ENCODE measurements at regions not wholly inside any gene's neighbourhood (a gene's known extent, or its start where the extent isn't known, plus 50 kb on each side); places are given as distances from the start of the nearest gene placed in this dataset.

GRCh38 chr2:8342407-8342806 is 339.4 kb upstream of the ID2 start:
- Histone ChIP-seq H3K9me3 (no peaks in the 10 kb centered on the region), H3K4me1 (ENCODE audit: low read depth) (peaks cover 4% of the 10 kb centered on the region), H3K36me3 (ENCODE audit: low read depth) (no peaks in the 10 kb centered on the region), H3K4me3 (no peak overlapping the region)
- ATAC-seq: peak; percentile 38
- TF ChIP-seq, protein P1, sequence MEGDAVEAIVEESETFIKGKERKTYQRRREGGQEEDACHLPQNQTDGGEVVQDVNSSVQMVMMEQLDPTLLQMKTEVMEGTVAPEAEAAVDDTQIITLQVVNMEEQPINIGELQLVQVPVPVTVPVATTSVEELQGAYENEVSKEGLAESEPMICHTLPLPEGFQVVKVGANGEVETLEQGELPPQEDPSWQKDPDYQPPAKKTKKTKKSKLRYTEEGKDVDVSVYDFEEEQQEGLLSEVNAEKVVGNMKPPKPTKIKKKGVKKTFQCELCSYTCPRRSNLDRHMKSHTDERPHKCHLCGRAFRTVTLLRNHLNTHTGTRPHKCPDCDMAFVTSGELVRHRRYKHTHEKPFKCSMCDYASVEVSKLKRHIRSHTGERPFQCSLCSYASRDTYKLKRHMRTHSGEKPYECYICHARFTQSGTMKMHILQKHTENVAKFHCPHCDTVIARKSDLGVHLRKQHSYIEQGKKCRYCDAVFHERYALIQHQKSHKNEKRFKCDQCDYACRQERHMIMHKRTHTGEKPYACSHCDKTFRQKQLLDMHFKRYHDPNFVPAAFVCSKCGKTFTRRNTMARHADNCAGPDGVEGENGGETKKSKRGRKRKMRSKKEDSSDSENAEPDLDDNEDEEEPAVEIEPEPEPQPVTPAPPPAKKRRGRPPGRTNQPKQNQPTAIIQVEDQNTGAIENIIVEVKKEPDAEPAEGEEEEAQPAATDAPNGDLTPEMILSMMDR (IDR thresholded peaks at IDR 0.05): no peak
- DNase-seq: no peak
- intact Hi-C loops (cut with DNase I, micrococcal nuclease): no loop called here

DNA sequence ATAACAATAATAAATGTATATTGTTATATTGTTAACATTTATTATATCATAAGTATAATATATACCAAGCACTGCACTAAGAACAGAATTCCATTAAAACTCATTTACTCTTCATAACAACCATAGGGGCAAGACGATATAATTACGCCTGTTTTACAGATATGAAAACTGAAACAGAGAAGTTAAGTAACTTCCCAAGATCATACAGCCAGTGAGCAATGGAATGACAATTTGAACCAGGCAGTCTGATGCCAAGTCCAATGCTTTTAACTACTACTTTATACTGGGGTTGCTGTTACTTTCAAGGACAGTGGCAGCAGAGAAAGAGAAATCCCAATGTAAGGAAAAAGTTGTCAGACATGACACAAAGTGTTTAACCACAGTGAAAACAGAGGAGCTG is 338.8 kb upstream of the ID2 start:
- TF ChIP-seq, protein P1 (IDR thresholded peaks at IDR 0.05): no peak
- ATAC-seq: no peak
- intact Hi-C loops (cut with DNase I, micrococcal nuclease): no loop called here

DNA sequence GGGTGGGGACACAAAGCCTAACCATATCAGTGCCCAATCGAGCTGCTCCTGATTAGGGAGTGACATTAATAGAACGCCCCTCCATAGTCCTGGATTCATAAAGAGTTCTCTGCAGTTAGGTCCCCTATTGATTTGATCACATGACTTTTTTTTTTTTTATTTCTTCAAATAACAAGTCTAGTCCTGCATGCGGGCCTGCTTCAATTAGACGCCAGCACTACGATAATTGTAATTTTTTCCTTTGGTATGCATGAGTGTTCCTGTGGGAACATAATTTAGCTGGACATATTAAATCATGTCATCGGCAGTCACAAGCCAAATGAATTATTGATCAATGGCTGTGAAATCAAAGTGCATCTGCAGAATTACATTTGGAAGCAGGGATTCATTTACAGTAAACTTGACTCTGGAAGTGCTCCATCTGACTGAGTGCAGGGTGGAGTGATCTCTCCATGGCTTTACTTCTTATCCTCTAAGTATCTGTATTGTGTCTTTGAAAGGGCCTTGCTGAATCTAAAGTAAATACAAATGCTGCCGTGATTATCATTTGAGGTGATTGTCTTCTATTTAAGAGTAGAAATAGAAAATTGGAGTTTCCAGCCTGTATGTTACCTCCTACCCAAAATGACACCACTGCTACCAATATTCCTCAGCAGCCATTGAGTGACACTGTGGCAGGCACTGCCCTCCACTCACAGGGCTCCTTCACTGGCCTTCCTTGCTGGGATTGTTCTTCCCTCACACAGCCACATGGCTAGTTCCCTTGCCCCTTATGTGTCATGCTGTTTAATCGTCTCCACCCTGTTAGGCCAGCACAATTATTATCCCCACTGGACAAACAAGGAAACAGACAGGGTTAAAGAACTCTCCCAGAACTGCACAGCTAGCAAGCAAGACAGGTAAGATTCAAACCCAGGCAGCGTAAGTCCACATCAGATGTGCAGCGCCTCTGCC is 337.4 kb upstream of the ID2 start:
- H3K4me3 ChIP-seq: no peak overlapping the region
- ATAC-seq (peak; percentile 91), DNase-seq (no peak)
- peaks cover 4% of the 10 kb centered on the region for H3K4me1 ChIP-seq (ENCODE audit: low read depth)
- H3K9me3 ChIP-seq: no peaks in the 10 kb centered on the region
- intact Hi-C loops (cut with DNase I, micrococcal nuclease): no loop called here
- TF ChIP-seq, protein P1 (IDR thresholded peaks at IDR 0.05): no peak
- no peaks in the 10 kb centered on the region for H3K36me3 ChIP-seq (ENCODE audit: low read depth)

More for the DNA sequence above, 338.8 kb upstream of the ID2 start:
- Histone ChIP-seq H3K36me3 (ENCODE audit: low read depth) (no peaks in the 10 kb centered on the region), H3K4me1 (ENCODE audit: low read depth) (peaks cover 4% of the 10 kb centered on the region), H3K4me3 (no peak overlapping the region), H3K9me3 (no peaks in the 10 kb centered on the region)
- no peak for DNase-seq

- no peak overlapping the region for H3K4me3 ChIP-seq
- H3K4me1 ChIP-seq (ENCODE audit: low read depth): peaks cover 4% of the 10 kb centered on the region
- intact Hi-C loops (cut with DNase I, micrococcal nuclease): no loop called here
- H3K9me3 ChIP-seq: no peaks in the 10 kb centered on the region
- DNase-seq (no peak), ATAC-seq (no peak)
- H3K36me3 ChIP-seq (ENCODE audit: low read depth): no peaks in the 10 kb centered on the region
- TF ChIP-seq, protein P1 (IDR thresholded peaks at IDR 0.05): no peak
Measured at GRCh38 chr2:8345200-8345599, 336.7 kb upstream of the ID2 start.

DNA sequence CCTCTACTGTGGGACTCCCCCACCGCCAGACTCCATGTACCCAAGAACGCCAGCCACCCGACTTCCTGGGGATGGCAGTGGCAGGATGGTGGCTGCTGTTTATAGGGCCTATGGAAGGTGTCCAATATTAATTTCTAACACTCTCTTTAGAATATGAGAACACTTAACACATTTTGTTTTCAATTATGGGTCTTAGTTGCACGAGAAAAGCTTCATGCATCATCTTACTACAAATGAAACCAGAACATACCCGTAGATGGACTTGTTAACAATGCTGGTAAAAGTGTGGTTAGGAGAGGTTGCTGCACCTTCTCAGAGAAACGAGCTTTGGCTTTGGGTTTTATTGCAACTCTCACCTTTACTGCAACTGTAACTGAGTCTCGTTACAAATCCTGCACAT is 335.6 kb upstream of the ID2 start:
- DNase-seq: no peak
- intact Hi-C loops (cut with DNase I, micrococcal nuclease): no loop called here
- H3K4me1 ChIP-seq (ENCODE audit: low read depth): peaks cover 4% of the 10 kb centered on the region
- TF ChIP-seq, protein P1 (IDR thresholded peaks at IDR 0.05): no peak
- H3K9me3 ChIP-seq: no peaks in the 10 kb centered on the region
- no peak for ATAC-seq
- H3K4me3 ChIP-seq: no peak overlapping the region
- H3K36me3 ChIP-seq (ENCODE audit: low read depth): no peaks in the 10 kb centered on the region

All from mucosa of descending colon (tissue), 3 donors.